ENCODE measurements at regions not wholly inside any gene's neighbourhood (a gene's known extent, or its start where the extent isn't known, plus 50 kb on each side); places are given as distances from the start of the nearest gene placed in this dataset.

- Histone ChIP-seq H3K27me3 (ENCODE audit: control insufficient read depth, insufficient read depth, low read length) (peaks cover 2% of the 10 kb centered on the region), H3K4me2 (ENCODE audit: low read length) (no peak overlapping the region), H3K4me3 (ENCODE audit: low read length) (no peak overlapping the region), H3K9ac (ENCODE audit: low read depth, low read length) (no peak overlapping the region), H3K36me3 (ENCODE audit: insufficient read depth, low read length) (no peaks in the 10 kb centered on the region), H3K9me3 (replicated peaks; ENCODE audit: low read length) (no peaks in the 10 kb centered on the region), H3K4me1 (ENCODE audit: control insufficient read depth, insufficient read depth, low read length) (peaks cover 14% of the 10 kb centered on the region)
Observed at GRCh38 chr16:73732681-73733080, 563.9 kb upstream of the PSMD7 start.

DNA sequence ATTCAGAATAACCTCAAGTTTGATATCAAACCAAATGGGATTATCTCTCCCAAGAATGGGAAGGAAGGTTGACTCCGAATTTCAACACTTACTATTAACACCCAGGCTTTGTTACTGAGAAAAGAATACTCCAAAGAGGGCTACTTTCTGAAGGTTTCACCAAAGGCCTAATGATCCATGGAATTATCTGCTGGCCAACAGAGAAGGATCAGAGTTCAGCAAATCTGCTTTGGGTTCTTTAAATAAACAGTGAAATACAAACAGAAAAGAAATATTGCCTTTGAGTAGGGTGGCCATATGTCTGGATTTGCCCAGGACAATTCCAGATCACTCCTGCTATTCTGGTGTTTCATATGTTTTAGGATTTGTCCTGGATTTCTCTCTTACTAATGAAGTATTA lies 564.5 kb upstream of the PSMD7 start:
- Histone ChIP-seq H3K4me1 (ENCODE audit: control insufficient read depth, insufficient read depth, low read length) (peaks cover 14% of the 10 kb centered on the region), H3K27me3 (ENCODE audit: control insufficient read depth, insufficient read depth, low read length) (no peaks in the 10 kb centered on the region), H3K9me3 (replicated peaks; ENCODE audit: low read length) (no peaks in the 10 kb centered on the region), H3K9ac (ENCODE audit: low read depth, low read length) (no peak overlapping the region), H3K4me3 (ENCODE audit: low read length) (no peak overlapping the region), H3K36me3 (ENCODE audit: insufficient read depth, low read length) (no peaks in the 10 kb centered on the region), H3K4me2 (ENCODE audit: low read length) (no peak overlapping the region)

- H3K27me3 ChIP-seq (ENCODE audit: control insufficient read depth, insufficient read depth, low read length) = no peaks in the 10 kb centered on the region
- no peak overlapping the region for H3K9ac ChIP-seq (ENCODE audit: low read depth, low read length)
- H3K9me3 ChIP-seq (replicated peaks; ENCODE audit: low read length) = no peaks in the 10 kb centered on the region
- H3K4me1 ChIP-seq (ENCODE audit: control insufficient read depth, insufficient read depth, low read length) = peaks cover 10% of the 10 kb centered on the region
- H3K36me3 ChIP-seq (ENCODE audit: insufficient read depth, low read length) = no peaks in the 10 kb centered on the region
- no peak overlapping the region for H3K4me3 ChIP-seq (ENCODE audit: low read length)
- H3K4me2 ChIP-seq (ENCODE audit: low read length) = no peak overlapping the region
Observed at GRCh38 chr16:73730481-73731090, 566.0 kb upstream of the PSMD7 start.

GRCh38 chr16:73725156-73725555 lies 571.5 kb upstream of the PSMD7 start:
- Histone ChIP-seq H3K9me3 (replicated peaks; ENCODE audit: low read length) (no peaks in the 10 kb centered on the region), H3K27me3 (ENCODE audit: control insufficient read depth, insufficient read depth, low read length) (no peaks in the 10 kb centered on the region), H3K4me3 (ENCODE audit: low read length) (no peak overlapping the region), H3K36me3 (ENCODE audit: insufficient read depth, low read length) (no peaks in the 10 kb centered on the region), H3K4me2 (ENCODE audit: low read length) (no peak overlapping the region), H3K9ac (ENCODE audit: low read depth, low read length) (no peak overlapping the region), H3K4me1 (ENCODE audit: control insufficient read depth, insufficient read depth, low read length) (no peaks in the 10 kb centered on the region)

- Histone ChIP-seq H3K27me3 (ENCODE audit: control insufficient read depth, insufficient read depth, low read length) (no peaks in the 10 kb centered on the region), H3K36me3 (ENCODE audit: insufficient read depth, low read length) (no peaks in the 10 kb centered on the region), H3K9me3 (replicated peaks; ENCODE audit: low read length) (no peaks in the 10 kb centered on the region), H3K4me1 (ENCODE audit: control insufficient read depth, insufficient read depth, low read length) (no peaks in the 10 kb centered on the region), H3K4me3 (ENCODE audit: low read length) (no peak overlapping the region), H3K9ac (ENCODE audit: low read depth, low read length) (no peak overlapping the region), H3K4me2 (ENCODE audit: low read length) (no peak overlapping the region)
Observed at GRCh38 chr16:73724503-73724902, 572.1 kb upstream of the PSMD7 start.

DNA sequence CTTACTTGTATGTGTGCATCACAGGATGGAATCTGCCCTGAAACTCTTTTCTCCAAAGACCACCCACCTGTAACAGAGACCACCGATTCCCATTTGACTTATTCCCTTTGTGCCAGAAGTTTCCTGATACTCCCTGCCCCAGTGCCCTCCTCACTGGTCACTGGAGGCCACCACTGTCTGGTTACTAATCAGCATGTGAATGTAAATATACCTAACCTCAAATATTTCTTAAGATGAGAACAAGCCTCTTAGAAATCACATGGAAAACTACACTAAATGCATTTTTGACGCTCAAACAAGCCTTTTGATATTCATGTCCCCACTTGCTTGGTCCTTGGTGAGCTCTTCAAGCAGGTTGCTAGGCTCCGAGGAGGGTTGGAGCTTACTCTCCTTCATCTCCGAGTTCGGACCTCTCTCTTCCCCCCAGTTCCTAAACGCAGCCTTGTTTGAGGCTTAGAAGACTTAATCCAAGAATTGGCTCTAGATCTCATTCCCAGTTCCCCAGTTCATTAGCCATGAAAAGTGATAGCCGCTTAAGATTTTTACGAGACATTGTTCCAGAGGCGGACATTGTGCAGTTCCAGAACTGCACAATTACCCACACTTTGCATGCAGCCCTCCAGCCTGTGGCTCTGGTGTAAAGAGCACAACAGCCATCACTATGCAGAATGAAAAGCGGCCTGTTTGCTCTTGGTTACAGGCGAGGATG lies 579.2 kb upstream of the PSMD7 start:
- H3K9ac ChIP-seq (ENCODE audit: low read depth, low read length) = no peak overlapping the region
- no peak overlapping the region for H3K4me2 ChIP-seq (ENCODE audit: low read length)
- no peaks in the 10 kb centered on the region for H3K9me3 ChIP-seq (replicated peaks; ENCODE audit: low read length)
- no peak overlapping the region for H3K4me3 ChIP-seq (ENCODE audit: low read length)
- H3K27me3 ChIP-seq (ENCODE audit: control insufficient read depth, insufficient read depth, low read length) = peaks cover 16% of the 10 kb centered on the region
- no peaks in the 10 kb centered on the region for H3K36me3 ChIP-seq (ENCODE audit: insufficient read depth, low read length)
- no peaks in the 10 kb centered on the region for H3K4me1 ChIP-seq (ENCODE audit: control insufficient read depth, insufficient read depth, low read length)

GRCh38 chr16:73714976-73715375 lies 581.6 kb upstream of the PSMD7 start:
- H3K9ac ChIP-seq (ENCODE audit: low read depth, low read length) = no peak overlapping the region
- H3K4me3 ChIP-seq (ENCODE audit: low read length) = no peak overlapping the region
- no peaks in the 10 kb centered on the region for H3K36me3 ChIP-seq (ENCODE audit: insufficient read depth, low read length)
- no peak overlapping the region for H3K4me2 ChIP-seq (ENCODE audit: low read length)
- H3K9me3 ChIP-seq (replicated peaks; ENCODE audit: low read length) = no peaks in the 10 kb centered on the region
- H3K4me1 ChIP-seq (ENCODE audit: control insufficient read depth, insufficient read depth, low read length) = no peaks in the 10 kb centered on the region
- peaks cover 16% of the 10 kb centered on the region for H3K27me3 ChIP-seq (ENCODE audit: control insufficient read depth, insufficient read depth, low read length)

- Histone ChIP-seq H3K36me3 (ENCODE audit: insufficient read depth, low read length) (no peaks in the 10 kb centered on the region), H3K4me1 (ENCODE audit: control insufficient read depth, insufficient read depth, low read length) (no peaks in the 10 kb centered on the region), H3K9ac (ENCODE audit: low read depth, low read length) (no peak overlapping the region), H3K4me3 (ENCODE audit: low read length) (no peak overlapping the region), H3K4me2 (ENCODE audit: low read length) (no peak overlapping the region), H3K9me3 (replicated peaks; ENCODE audit: low read length) (no peaks in the 10 kb centered on the region), H3K27me3 (ENCODE audit: control insufficient read depth, insufficient read depth, low read length) (peaks cover 16% of the 10 kb centered on the region)
Observed at GRCh38 chr16:73713778-73714495, 582.7 kb upstream of the PSMD7 start.

DNA sequence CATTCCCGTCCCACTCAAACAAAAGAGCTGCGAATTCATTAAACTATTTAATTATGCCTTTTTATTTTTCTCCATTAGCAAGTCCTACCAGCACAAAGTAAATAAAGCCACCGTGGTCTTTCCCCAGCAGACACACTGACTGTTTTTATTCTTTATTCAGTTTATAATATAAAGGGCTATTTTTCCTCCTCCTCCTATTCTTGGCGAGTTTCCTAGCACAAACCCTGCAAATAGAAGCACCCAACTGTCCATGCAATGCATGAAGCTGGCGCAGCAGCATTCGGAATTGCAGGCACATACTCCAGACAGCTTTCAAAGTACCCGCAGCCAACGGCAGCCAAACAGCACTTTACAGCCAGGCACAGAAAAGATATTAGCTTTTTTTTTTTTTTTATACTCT lies 583.4 kb upstream of the PSMD7 start:
- Histone ChIP-seq H3K9me3 (replicated peaks; ENCODE audit: low read length) (no peaks in the 10 kb centered on the region), H3K27me3 (ENCODE audit: control insufficient read depth, insufficient read depth, low read length) (peaks cover 16% of the 10 kb centered on the region), H3K36me3 (ENCODE audit: insufficient read depth, low read length) (no peaks in the 10 kb centered on the region), H3K9ac (ENCODE audit: low read depth, low read length) (no peak overlapping the region), H3K4me3 (ENCODE audit: low read length) (no peak overlapping the region), H3K4me1 (ENCODE audit: control insufficient read depth, insufficient read depth, low read length) (no peaks in the 10 kb centered on the region), H3K4me2 (ENCODE audit: low read length) (no peak overlapping the region)

- Histone ChIP-seq H3K4me2 (ENCODE audit: low read length) (no peak overlapping the region), H3K27me3 (ENCODE audit: control insufficient read depth, insufficient read depth, low read length) (peaks cover 7% of the 10 kb centered on the region), H3K4me1 (ENCODE audit: control insufficient read depth, insufficient read depth, low read length) (no peaks in the 10 kb centered on the region), H3K9me3 (replicated peaks; ENCODE audit: low read length) (no peaks in the 10 kb centered on the region), H3K9ac (ENCODE audit: low read depth, low read length) (no peak overlapping the region), H3K36me3 (ENCODE audit: insufficient read depth, low read length) (no peaks in the 10 kb centered on the region), H3K4me3 (ENCODE audit: low read length) (no peak overlapping the region)
Observed at GRCh38 chr16:73711406-73712080, 585.1 kb upstream of the PSMD7 start.

DNA sequence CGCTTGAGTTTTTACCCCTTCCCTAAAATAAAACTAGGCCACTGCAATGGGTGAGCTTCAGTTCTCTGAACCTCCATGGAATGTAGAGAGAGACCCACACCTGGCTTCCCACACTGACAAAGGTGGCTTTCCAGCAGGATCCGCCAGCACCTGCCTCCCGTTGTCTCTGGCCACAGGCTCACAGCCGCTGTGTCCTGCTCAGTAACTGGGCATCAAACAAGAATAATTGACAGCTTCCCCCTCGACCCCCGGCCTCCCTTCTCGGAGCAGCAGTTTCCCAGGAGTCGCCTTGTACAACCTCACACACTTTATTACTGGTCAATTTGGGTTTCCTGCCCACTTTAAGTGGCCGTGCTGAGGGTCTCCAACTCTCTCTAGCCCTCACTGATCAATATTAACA lies 586.1 kb upstream of the PSMD7 start:
- Histone ChIP-seq H3K9ac (ENCODE audit: low read depth, low read length) (no peak overlapping the region), H3K4me3 (ENCODE audit: low read length) (no peak overlapping the region), H3K36me3 (ENCODE audit: insufficient read depth, low read length) (no peaks in the 10 kb centered on the region), H3K4me1 (ENCODE audit: control insufficient read depth, insufficient read depth, low read length) (no peaks in the 10 kb centered on the region), H3K4me2 (ENCODE audit: low read length) (no peak overlapping the region), H3K9me3 (replicated peaks; ENCODE audit: low read length) (no peaks in the 10 kb centered on the region), H3K27me3 (ENCODE audit: control insufficient read depth, insufficient read depth, low read length) (peaks cover 7% of the 10 kb centered on the region)
